ENCODE measurements at regions not wholly inside any gene's neighbourhood (a gene's known extent, or its start where the extent isn't known, plus 50 kb on each side); places are given as distances from the start of the nearest gene placed in this dataset.

- Histone ChIP-seq H3K4me3 (ENCODE audit: low read depth, low read length) (no peak overlapping the region), H3K9me3 (ENCODE audit: control insufficient read depth, insufficient read depth, low read depth, low read length) (no peaks in the 10 kb centered on the region), H3K36me3 (ENCODE audit: control insufficient read depth in 2 of 2, insufficient read depth in 1 of 2, low read length in 2 of 2) (no peaks in the 10 kb centered on the region), H3K27ac (ENCODE audit: extremely low read depth, low read depth, low read length) (no peak overlapping the region), H3K4me1 (ENCODE audit: control insufficient read depth, insufficient read depth, low read length) (no peaks in the 10 kb centered on the region)
- CTCF ChIA-PET, result interaction anchor here (0.6 to 0.7 kb wide), 2 partner anchors 20 to 1764 kb away, joined by 3 to 4 read pairs; no protein-coding TSS in a partner anchor
- TF ChIP-seq ZNF677 (tag by site-specific recombination; IDR thresholded peaks at IDR 0.05) (no peak), KLF10 (tag by site-specific recombination; IDR thresholded peaks at IDR 0.05) (no peak), SETDB1 (IDR thresholded peaks at IDR 0.05; ENCODE audit: insufficient read length, low read length) (no peak), AEBP2 (tag by site-specific recombination; IDR thresholded peaks at IDR 0.05; ENCODE audit: borderline replicate concordance) (no peak), KLF8 (tag by site-specific recombination; IDR thresholded peaks at IDR 0.05) (no peak), ZNF664 (tag by site-specific recombination; IDR thresholded peaks at IDR 0.05) (no peak), ZNF266 (tag by site-specific recombination; IDR thresholded peaks at IDR 0.05; ENCODE audit: low read depth) (no peak), ZNF658 (tag by site-specific recombination; IDR thresholded peaks at IDR 0.05) (no peak), ZSCAN16 (tag by site-specific recombination; IDR thresholded peaks at IDR 0.05) (no peak), HOXC10 (CRISPR knock-in tag; IDR thresholded peaks at IDR 0.05) (no peak), BCL11A (tag by site-specific recombination; IDR thresholded peaks at IDR 0.05; ENCODE audit: low read depth) (no peak), ZNF416 (tag by site-specific recombination; IDR thresholded peaks at IDR 0.05) (no peak), ZNF121 (tag by site-specific recombination; IDR thresholded peaks at IDR 0.05) (no peak), ZNF16 (tag by site-specific recombination; IDR thresholded peaks at IDR 0.05; ENCODE audit: low read depth) (no peak), ZNF76 (tag by site-specific recombination; IDR thresholded peaks at IDR 0.05; ENCODE audit: borderline replicate concordance, low read depth) (no peak), WT1 (tag by site-specific recombination; IDR thresholded peaks at IDR 0.05) (no peak), ZNF692 (tag by site-specific recombination; IDR thresholded peaks at IDR 0.05) (no peak), ZNF549 (tag by site-specific recombination; IDR thresholded peaks at IDR 0.05) (no peak), ZNF654 (tag by site-specific recombination; IDR thresholded peaks at IDR 0.05; ENCODE audit: low read depth) (no peak)
- POLR2A ChIA-PET, result no interaction called here
Observed at GRCh38 chr9:108436448-108436847, 419.3 kb downstream of the ACTL7B start.

GRCh38 chr9:108434502-108434901 is 421.3 kb downstream of the ACTL7B start:
- H3K36me3 ChIP-seq (ENCODE audit: control insufficient read depth in 2 of 2, insufficient read depth in 1 of 2, low read length in 2 of 2), result no peaks in the 10 kb centered on the region
- H3K4me3 ChIP-seq (ENCODE audit: low read depth, low read length), result no peak overlapping the region
- no peaks in the 10 kb centered on the region for H3K4me1 ChIP-seq (ENCODE audit: control insufficient read depth, insufficient read depth, low read length)
- no peaks in the 10 kb centered on the region for H3K9me3 ChIP-seq (ENCODE audit: control insufficient read depth, insufficient read depth, low read depth, low read length)
- H3K27ac ChIP-seq (ENCODE audit: extremely low read depth, low read depth, low read length), result no peak overlapping the region
- ChIA-PET POLR2A (no interaction called here), CTCF (interaction anchor here (0.7 kb wide), 1 partner anchor 318 kb away, joined by 3 read pairs; no protein-coding TSS in a partner anchor)
- TF ChIP-seq ZNF548 (tag by site-specific recombination; IDR thresholded peaks at IDR 0.05), result no peak
- TF ChIP-seq ZNF398 (tag by site-specific recombination; IDR thresholded peaks at IDR 0.05), result no peak
- TF ChIP-seq GLI2 (tag by site-specific recombination; IDR thresholded peaks at IDR 0.05; ENCODE audit: borderline replicate concordance, low read depth), result no peak
- no peak for TF ChIP-seq TSHZ1 (tag by site-specific recombination; IDR thresholded peaks at IDR 0.05; ENCODE audit: borderline replicate concordance)
- TF ChIP-seq ZNF704 (tag by site-specific recombination; IDR thresholded peaks at IDR 0.05), result no peak
- TF ChIP-seq ZNF549 (tag by site-specific recombination; IDR thresholded peaks at IDR 0.05), result no peak
- no peak for TF ChIP-seq ZNF555 (tag by site-specific recombination; conservative IDR thresholded peaks at IDR 0.05)
- no peak for TF ChIP-seq KLF17 (tag by site-specific recombination; IDR thresholded peaks at IDR 0.05)
